ENCODE measurements at regions not wholly inside any gene's neighbourhood (a gene's known extent, or its start where the extent isn't known, plus 50 kb on each side); places are given as distances from the start of the nearest gene placed in this dataset.

DNA sequence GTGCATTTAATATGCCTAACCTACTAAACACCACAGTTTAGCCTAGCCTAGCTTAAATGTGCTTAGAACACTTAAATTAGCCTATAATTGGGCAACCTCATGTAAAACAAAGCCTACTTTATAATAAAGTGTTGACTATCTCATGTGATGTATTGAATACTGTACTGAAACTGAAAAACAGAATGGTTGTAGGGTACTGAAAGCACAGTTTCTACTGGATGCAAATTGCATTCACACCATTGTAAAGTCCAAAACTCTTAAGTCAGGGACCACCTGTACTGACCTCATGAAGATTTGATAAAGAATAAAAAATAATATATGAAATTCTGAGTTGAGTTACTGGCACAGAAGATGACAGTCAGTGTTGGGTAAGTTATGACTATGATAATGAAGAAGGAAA lies 625.4 kb upstream of the SOX9 start:
- Histone ChIP-seq H3K4me2 (replicated peaks; ENCODE audit: low read depth, low read length, poor library complexity, severe bottlenecking) (no peak overlapping the region), H3K27me3 (replicated peaks in 1 of 4; ENCODE audit: control extremely low read depth in 1 of 4, control insufficient read depth in 3 of 4, insufficient read depth in 4 of 4, low read length in 3 of 4) (no peaks in the 10 kb centered on the region), H4K20me1 (ENCODE audit: control insufficient read depth, insufficient read depth, low read length, poor library complexity, severe bottlenecking) (no peaks in the 10 kb centered on the region), H3K4me3 (ENCODE audit: control extremely low read depth in 1 of 5, extremely low read depth in 1 of 5, insufficient read depth in 1 of 5, low read depth in 2 of 5, low read length in 4 of 5) (no peak overlapping the region), H3K9me3 (ENCODE audit: control extremely low read depth in 1 of 3, control insufficient read depth in 2 of 3, insufficient read depth in 1 of 3, low read length in 2 of 3) (no peaks in the 10 kb centered on the region), H3K36me3 (replicated peaks in 1 of 2; ENCODE audit: control extremely low read depth in 1 of 2, control insufficient read depth in 1 of 2, extremely low read depth in 1 of 2, insufficient read depth in 2 of 2, low read length in 1 of 2) (no peaks in the 10 kb centered on the region), H3K9ac (ENCODE audit: low read length) (no peak overlapping the region), H3K79me2 (ENCODE audit: control insufficient read depth, insufficient read depth, low read length) (no peaks in the 10 kb centered on the region), H3K27ac (ENCODE audit: low read length in 2 of 2) (no peak overlapping the region), H3K4me1 (ENCODE audit: control insufficient read depth in 2 of 2, insufficient read depth in 2 of 2, low read length in 2 of 2) (no peaks in the 10 kb centered on the region), H2AFZ (ENCODE audit: insufficient read depth, low read depth, low read length, poor library complexity, severe bottlenecking) (no peak overlapping the region)
- POLR2A ChIA-PET, result no interaction called here
- no peak for DNase-seq
- TF ChIP-seq EZH2 (IDR thresholded peaks at IDR 0.05; ENCODE audit: borderline replicate concordance, insufficient read depth, low read depth, low read length, poor library complexity, severe bottlenecking), result no peak
- TF ChIP-seq, protein P1, sequence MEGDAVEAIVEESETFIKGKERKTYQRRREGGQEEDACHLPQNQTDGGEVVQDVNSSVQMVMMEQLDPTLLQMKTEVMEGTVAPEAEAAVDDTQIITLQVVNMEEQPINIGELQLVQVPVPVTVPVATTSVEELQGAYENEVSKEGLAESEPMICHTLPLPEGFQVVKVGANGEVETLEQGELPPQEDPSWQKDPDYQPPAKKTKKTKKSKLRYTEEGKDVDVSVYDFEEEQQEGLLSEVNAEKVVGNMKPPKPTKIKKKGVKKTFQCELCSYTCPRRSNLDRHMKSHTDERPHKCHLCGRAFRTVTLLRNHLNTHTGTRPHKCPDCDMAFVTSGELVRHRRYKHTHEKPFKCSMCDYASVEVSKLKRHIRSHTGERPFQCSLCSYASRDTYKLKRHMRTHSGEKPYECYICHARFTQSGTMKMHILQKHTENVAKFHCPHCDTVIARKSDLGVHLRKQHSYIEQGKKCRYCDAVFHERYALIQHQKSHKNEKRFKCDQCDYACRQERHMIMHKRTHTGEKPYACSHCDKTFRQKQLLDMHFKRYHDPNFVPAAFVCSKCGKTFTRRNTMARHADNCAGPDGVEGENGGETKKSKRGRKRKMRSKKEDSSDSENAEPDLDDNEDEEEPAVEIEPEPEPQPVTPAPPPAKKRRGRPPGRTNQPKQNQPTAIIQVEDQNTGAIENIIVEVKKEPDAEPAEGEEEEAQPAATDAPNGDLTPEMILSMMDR (IDR thresholded peaks at IDR 0.05), result no peak
- Mint-ChIP-seq H3K4me3 (no peak overlapping the region), H3K9me3 (ENCODE audit: insufficient read depth) (no peaks in the 10 kb centered on the region), H3K27ac (no peak overlapping the region), H3K27me3 (no peaks in the 10 kb centered on the region), H3K4me1 (no peaks in the 10 kb centered on the region)
- no peak for ATAC-seq (ENCODE audit: low read depth)
- CTCF ChIA-PET, result no interaction called here
- intact Hi-C loops (cut with micrococcal nuclease), result no loop called here

DNA sequence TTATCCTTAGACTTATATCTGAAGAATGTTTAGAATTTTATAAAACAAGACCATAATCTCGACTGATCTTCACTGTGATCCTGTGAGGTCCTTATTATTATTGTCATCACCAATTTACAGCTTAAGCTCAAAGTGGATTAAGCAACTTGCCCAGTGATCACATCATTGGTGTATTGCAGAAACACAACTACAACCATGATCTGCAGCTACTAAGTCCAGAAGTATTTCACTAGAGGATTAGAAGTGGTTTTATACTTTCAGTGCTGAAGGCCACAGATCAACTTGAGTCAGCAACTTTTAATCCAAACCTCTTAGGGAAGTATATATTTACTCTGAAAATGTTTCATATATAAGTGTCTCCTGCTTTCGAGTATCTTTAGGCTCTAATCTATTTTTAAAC lies 624.3 kb upstream of the SOX9 start:
- no peaks in the 10 kb centered on the region for H3K36me3 ChIP-seq (replicated peaks in 1 of 2; ENCODE audit: control extremely low read depth in 1 of 2, control insufficient read depth in 1 of 2, extremely low read depth in 1 of 2, insufficient read depth in 2 of 2, low read length in 1 of 2)
- WGBS (ENCODE audit: insufficient coverage), result no CpG with 5 or more reads among the region's 2 CpGs
- H3K9me3 Mint-ChIP-seq (ENCODE audit: insufficient read depth), result no peaks in the 10 kb centered on the region

More for the DNA sequence above, 624.3 kb upstream of the SOX9 start:
- Mint-ChIP-seq H3K4me3 (no peak overlapping the region), H3K4me1 (no peaks in the 10 kb centered on the region), H3K27me3 (no peaks in the 10 kb centered on the region), H3K27ac (no peak overlapping the region)
- POLR2A ChIA-PET, result no interaction called here
- Histone ChIP-seq H2AFZ (ENCODE audit: insufficient read depth, low read depth, low read length, poor library complexity, severe bottlenecking) (no peak overlapping the region), H3K79me2 (ENCODE audit: control insufficient read depth, insufficient read depth, low read length) (no peaks in the 10 kb centered on the region), H3K27me3 (replicated peaks in 1 of 4; ENCODE audit: control extremely low read depth in 1 of 4, control insufficient read depth in 3 of 4, insufficient read depth in 4 of 4, low read length in 3 of 4) (no peaks in the 10 kb centered on the region), H3K9ac (ENCODE audit: low read length) (no peak overlapping the region), H3K27ac (ENCODE audit: low read length in 2 of 2) (no peak overlapping the region), H4K20me1 (ENCODE audit: control insufficient read depth, insufficient read depth, low read length, poor library complexity, severe bottlenecking) (no peaks in the 10 kb centered on the region), H3K4me1 (ENCODE audit: control insufficient read depth in 2 of 2, insufficient read depth in 2 of 2, low read length in 2 of 2) (no peaks in the 10 kb centered on the region), H3K4me2 (replicated peaks; ENCODE audit: low read depth, low read length, poor library complexity, severe bottlenecking) (no peak overlapping the region), H3K9me3 (ENCODE audit: control extremely low read depth in 1 of 3, control insufficient read depth in 2 of 3, insufficient read depth in 1 of 3, low read length in 2 of 3) (no peaks in the 10 kb centered on the region), H3K4me3 (ENCODE audit: control extremely low read depth in 1 of 5, extremely low read depth in 1 of 5, insufficient read depth in 1 of 5, low read depth in 2 of 5, low read length in 4 of 5) (no peak overlapping the region)
- intact Hi-C loops (cut with micrococcal nuclease), result no loop called here
- ATAC-seq (ENCODE audit: low read depth) (no peak), DNase-seq (no peak)
- TF ChIP-seq, protein P1 (IDR thresholded peaks at IDR 0.05), result no peak
- CTCF ChIA-PET, result no interaction called here

Measured in B cell (primary cell).